ENCODE measurements at regions not wholly inside any gene's neighbourhood (a gene's known extent, or its start where the extent isn't known, plus 50 kb on each side); places are given as distances from the start of the nearest gene placed in this dataset.

DNA sequence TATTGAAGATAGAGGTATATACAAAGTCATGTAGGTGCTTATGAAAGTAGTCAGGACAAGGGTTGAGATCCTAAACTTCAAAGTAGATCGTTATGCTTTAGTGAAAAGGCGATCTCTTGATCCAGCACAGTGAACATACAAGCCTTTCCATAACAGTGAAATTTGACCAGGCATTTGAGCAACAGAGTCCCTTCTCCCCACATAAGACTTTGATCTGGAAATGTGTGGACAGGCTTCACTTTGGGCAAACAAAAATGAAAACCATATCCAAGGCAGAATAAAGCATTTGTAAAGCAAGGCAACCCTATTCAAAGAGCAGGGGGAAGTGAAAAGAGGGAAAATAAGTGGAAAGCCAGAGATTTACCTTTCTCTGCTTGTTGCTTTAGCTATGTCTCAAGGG is 311.9 kb upstream of the SORCS1 start:
- H3K23ac ChIP-seq (ENCODE audit: insufficient read length) = no peak overlapping the region
- POLR2A ChIA-PET (ENCODE audit: partially characterized antibody) = no interaction called here
- no peak for FAIRE-seq
- H3K18ac ChIP-seq (ENCODE audit: extremely low read depth, low read length) = no peak overlapping the region
- no peaks in the 10 kb centered on the region for H3K79me1 ChIP-seq (ENCODE audit: low read depth, low read length)
- H3K36me3 ChIP-seq (ENCODE audit: control insufficient read depth in 2 of 4, insufficient read depth in 4 of 4, low read length in 3 of 4) = no peaks in the 10 kb centered on the region
- no peak overlapping the region for H3K4me3 ChIP-seq (ENCODE audit: extremely low read depth in 1 of 4, insufficient read depth in 2 of 4, low read depth in 3 of 4, low read length in 4 of 4)
- no peaks in the 10 kb centered on the region for H4K20me1 ChIP-seq (replicated peaks in 1 of 2; ENCODE audit: control insufficient read depth in 1 of 2, insufficient read depth in 2 of 2, low read length in 2 of 2)
- no peak overlapping the region for H2BK120ac ChIP-seq (replicated peaks; ENCODE audit: low read depth, low read length)
- WGBS, 2 experiments (ENCODE audit: extremely low coverage in 1 of 2, insufficient coverage in 1 of 2, insufficient read length in 1 of 2, insufficient replicate concordance in 2 of 2, low coverage in 1 of 2, low lambda C conversion rate in 2 of 2, missing lambda C conversion rate in 1 of 2) = 89% methylated on average over 2 of the region's 2 CpGs; no CpG with 5 or more reads in 1 of the 2 experiments
- H3K4me2 ChIP-seq (ENCODE audit: insufficient read depth in 1 of 2, low read depth in 2 of 2, low read length in 2 of 2) = no peak overlapping the region
- no peak for DNase-seq (ENCODE audit: low read depth in 1 of 2, low spot score in 2 of 2)
- no peaks in the 10 kb centered on the region for H3K23me2 ChIP-seq (ENCODE audit: low read depth, low read length)
- H2BK12ac ChIP-seq (ENCODE audit: low read depth, low read length) = no peak overlapping the region
- no peaks in the 10 kb centered on the region; a peak in 1 of 7 replicates for H3K4me1 ChIP-seq (replicated peaks in 1 of 4; ENCODE audit: control insufficient read depth in 3 of 4, insufficient read depth in 4 of 4, low read length in 3 of 4)
- no peak overlapping the region for H4K91ac ChIP-seq (replicated peaks; ENCODE audit: insufficient read length, low read length)
- H3K56ac ChIP-seq (replicated peaks; ENCODE audit: insufficient read length, low read depth, low read length) = no peak overlapping the region
- H3K9ac ChIP-seq (replicated peaks in 1 of 4; ENCODE audit: extremely low read depth in 1 of 4, low read depth in 3 of 4, low read length in 3 of 4) = no peak overlapping the region
- TF ChIP-seq CBX5 (IDR thresholded peaks at IDR 0.05; ENCODE audit: low read depth, low read length) = no peak
- TF ChIP-seq, protein P1, sequence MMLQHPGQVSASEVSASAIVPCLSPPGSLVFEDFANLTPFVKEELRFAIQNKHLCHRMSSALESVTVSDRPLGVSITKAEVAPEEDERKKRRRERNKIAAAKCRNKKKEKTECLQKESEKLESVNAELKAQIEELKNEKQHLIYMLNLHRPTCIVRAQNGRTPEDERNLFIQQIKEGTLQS (IDR thresholded peaks at IDR 0.05; ENCODE audit: insufficient read depth, low read depth, low read length) = no peak
- TF ChIP-seq HDAC2 (IDR thresholded peaks at IDR 0.05; ENCODE audit: borderline replicate concordance in 1 of 2, low read depth in 2 of 2, low read length in 2 of 2) = no peak
- TF ChIP-seq, protein P2, sequence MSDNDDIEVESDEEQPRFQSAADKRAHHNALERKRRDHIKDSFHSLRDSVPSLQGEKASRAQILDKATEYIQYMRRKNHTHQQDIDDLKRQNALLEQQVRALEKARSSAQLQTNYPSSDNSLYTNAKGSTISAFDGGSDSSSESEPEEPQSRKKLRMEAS (IDR thresholded peaks at IDR 0.05) = no peak
- TF ChIP-seq TEAD4 (IDR thresholded peaks at IDR 0.05; ENCODE audit: low read depth, low read length) = no peak
- TF ChIP-seq CHD1 (IDR thresholded peaks at IDR 0.05; ENCODE audit: low read depth, low read length) = no peak
- TF ChIP-seq EP300 (IDR thresholded peaks at IDR 0.05; ENCODE audit: borderline replicate concordance in 1 of 2, low read depth in 2 of 2, low read length in 2 of 2) = no peak
- CTCF ChIA-PET (ENCODE audit: partially characterized antibody) = no interaction called here
- no peak overlapping the region for H3K4ac ChIP-seq (replicated peaks; ENCODE audit: insufficient read length, low read depth, low read length)
- H2AFZ ChIP-seq (ENCODE audit: low read length) = no peak overlapping the region
- no peak overlapping the region for H2BK5ac ChIP-seq (ENCODE audit: low read depth, low read length)
- H3K27ac ChIP-seq (ENCODE audit: low read depth, low read length) = no peak overlapping the region
- H3K27me3 ChIP-seq (replicated peaks in 1 of 4; ENCODE audit: control insufficient read depth in 3 of 4, extremely low read depth in 1 of 4, insufficient read depth in 3 of 4, low read length in 3 of 4) = no peaks in the 10 kb centered on the region
- no peaks in the 10 kb centered on the region for H3K79me2 ChIP-seq (ENCODE audit: control insufficient read depth in 1 of 2, insufficient read depth in 2 of 2, low read length in 2 of 2)
- peaks cover 0 to 4% of the 10 kb centered on the region in 2 experiments; a peak in 1 of 4 replicates for H3K9me3 ChIP-seq (ENCODE audit: insufficient read depth in 2 of 2, low read depth in 1 of 2, low read length in 1 of 2)
- no peak overlapping the region for H2BK15ac ChIP-seq (ENCODE audit: low read length)
- no peak overlapping the region for H3K14ac ChIP-seq (ENCODE audit: insufficient read length)
- H4K8ac ChIP-seq (ENCODE audit: extremely low read depth, insufficient read depth, low read length) = no peak overlapping the region
- no peak overlapping the region for H2BK20ac ChIP-seq (ENCODE audit: low read length)
- no peak overlapping the region for H2AK5ac ChIP-seq (ENCODE audit: low read depth, low read length)
- no peak overlapping the region for H4K5ac ChIP-seq (ENCODE audit: insufficient read length, low read depth, low read length)
